H1 (cell line): ENCODE measurements at regions not wholly inside any gene's neighbourhood (a gene's known extent, or its start where the extent isn't known, plus 50 kb on each side); places are given as distances from the start of the nearest gene placed in this dataset.

ENCODE experiments used
- KDM1A ChIP-seq: fragments of 200-600, 300-600 bp; sonication (generic); IDR thresholded peaks from 2 replicates; pipeline ENCODE4 v1.7.1; 2016; ENCODE audit warnings: mild to moderate bottlenecking, low read length, borderline replicate concordance

- no peak for TF ChIP-seq KDM1A
Observed at GRCh38 chr7:11266101-11266500, 292.4 kb downstream of the PHF14 start (continued).
